DOHH2 (cell line): ENCODE measurements at regions not wholly inside any gene's neighbourhood (a gene's known extent, or its start where the extent isn't known, plus 50 kb on each side); places are given as distances from the start of the nearest gene placed in this dataset.

Source experiments
- EZH2phosphoT487 ChIP-seq: fragments of 200-600 bp; sonication (generic); IDR thresholded peaks from 2 replicates; pipeline ENCODE4 v1.6.1; 2017; ENCODE audit warnings: borderline replicate concordance, mild to moderate bottlenecking, antibody characterized with exemption, low read length, moderate library complexity, mixed read lengths
- TF ChIP-seq, protein P1 (sequence below): fragments of 200-600 bp; sonication (generic); IDR thresholded peaks from one replicate; pipeline ENCODE4 v1.5.1; 2014; ENCODE audit warnings: antibody characterized with exemption, mild to moderate bottlenecking, low read depth, low read length; ENCODE audit not compliant: poor library complexity, severe bottlenecking

DNA sequence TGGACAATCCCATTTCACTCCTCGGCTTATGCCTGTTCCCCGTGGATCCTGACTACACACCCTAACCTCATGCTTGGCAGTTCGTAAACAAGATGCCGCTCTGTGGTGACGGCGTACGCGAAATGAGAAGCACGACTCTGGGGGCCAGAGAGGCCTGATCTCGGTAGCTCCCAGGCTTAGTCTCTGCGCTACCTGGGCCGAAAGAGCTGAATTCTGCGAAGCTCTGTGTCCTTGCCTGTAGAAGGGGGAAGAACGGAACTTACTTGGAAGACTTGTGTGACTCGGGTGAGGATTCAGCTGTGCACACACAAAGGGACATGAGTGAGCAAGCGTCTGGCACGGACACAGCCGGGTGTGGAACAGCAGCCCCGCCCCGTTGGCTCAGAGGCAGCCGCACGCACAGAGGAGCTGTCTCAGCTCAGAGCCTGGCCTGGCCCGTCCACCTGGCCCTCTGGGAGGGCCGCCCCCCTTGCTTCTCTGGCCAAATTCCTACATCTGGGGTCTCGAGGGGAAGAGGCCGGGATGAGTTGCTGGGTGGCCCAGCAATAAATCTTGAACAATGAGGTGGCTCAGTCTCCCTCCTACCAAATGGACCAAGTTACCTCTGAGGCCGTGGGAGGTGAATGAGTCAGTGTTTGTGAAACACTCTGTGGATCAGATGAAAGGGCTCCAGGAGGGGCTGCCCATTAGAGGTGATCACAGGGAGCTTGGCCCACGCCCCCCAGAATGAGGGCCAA lies 83.8 kb downstream of the PDGFA start:
- TF ChIP-seq, protein P1, sequence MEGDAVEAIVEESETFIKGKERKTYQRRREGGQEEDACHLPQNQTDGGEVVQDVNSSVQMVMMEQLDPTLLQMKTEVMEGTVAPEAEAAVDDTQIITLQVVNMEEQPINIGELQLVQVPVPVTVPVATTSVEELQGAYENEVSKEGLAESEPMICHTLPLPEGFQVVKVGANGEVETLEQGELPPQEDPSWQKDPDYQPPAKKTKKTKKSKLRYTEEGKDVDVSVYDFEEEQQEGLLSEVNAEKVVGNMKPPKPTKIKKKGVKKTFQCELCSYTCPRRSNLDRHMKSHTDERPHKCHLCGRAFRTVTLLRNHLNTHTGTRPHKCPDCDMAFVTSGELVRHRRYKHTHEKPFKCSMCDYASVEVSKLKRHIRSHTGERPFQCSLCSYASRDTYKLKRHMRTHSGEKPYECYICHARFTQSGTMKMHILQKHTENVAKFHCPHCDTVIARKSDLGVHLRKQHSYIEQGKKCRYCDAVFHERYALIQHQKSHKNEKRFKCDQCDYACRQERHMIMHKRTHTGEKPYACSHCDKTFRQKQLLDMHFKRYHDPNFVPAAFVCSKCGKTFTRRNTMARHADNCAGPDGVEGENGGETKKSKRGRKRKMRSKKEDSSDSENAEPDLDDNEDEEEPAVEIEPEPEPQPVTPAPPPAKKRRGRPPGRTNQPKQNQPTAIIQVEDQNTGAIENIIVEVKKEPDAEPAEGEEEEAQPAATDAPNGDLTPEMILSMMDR, result no peak
- TF ChIP-seq EZH2phosphoT487, result no peak
